Panc1 (cell line): ENCODE measurements at regions not wholly inside any gene's neighbourhood (a gene's known extent, or its start where the extent isn't known, plus 50 kb on each side); places are given as distances from the start of the nearest gene placed in this dataset.

Source experiments
- ATAC-seq: fragments of 200-7000 bp; cut with Tn5 transposase; 2 replicates; pipeline ENCODE4 v1.9.1; 2020; ENCODE audit warnings: mild to moderate bottlenecking, moderate library complexity
- BruUV-seq: library from RNA; stranded (reverse); fragments of 400-500 nt; replicated peaks from 2 replicates; lab custom pipeline; 2021; lab: Mats Ljungman, UMichigan
- CTCF ChIA-PET: fragments of 300-600 bp; sonication (Branson Sonifier 250); formaldehyde crosslinking; loops from one replicate; lab custom pipeline; 2022; ENCODE audit warnings: antibody characterized with exemption; lab: Charles Lee
- POLR2A ChIA-PET: fragments of 300-600 bp; sonication (Branson Sonifier 250); formaldehyde crosslinking; loops from one replicate; lab custom pipeline; 2022; ENCODE audit warnings: antibody characterized with exemption; lab: Charles Lee
- DNase-seq: peaks from one replicate; pipeline ENCODE4 v3.0.0-alpha.2; 2010; ENCODE audit warnings: low read depth, low spot score
- H3K27ac ChIP-seq: 2 replicates; pipeline ENCODE4 v1.5.1; 2011; ENCODE audit warnings: mild to moderate bottlenecking, low read length, inconsistent platforms
- H3K27me3 ChIP-seq: fragments of 200-500 bp; sonication (Bioruptor generic); 2 replicates; pipeline ENCODE4 v1.6.0; 2014; ENCODE audit warnings: low read length, inconsistent platforms; ENCODE audit not compliant: control insufficient read depth, insufficient read depth
- H3K36me3 ChIP-seq: fragments of 200-500 bp; sonication (Bioruptor generic); 2 replicates; pipeline ENCODE4 v1.5.1; 2014; ENCODE audit warnings: inconsistent platforms, mild to moderate bottlenecking, low read length, moderate library complexity; ENCODE audit not compliant: control insufficient read depth, insufficient read depth
- H3K4me1 ChIP-seq: 2 replicates; pipeline ENCODE4 v1.5.1; 2011; ENCODE audit warnings: inconsistent platforms, mild to moderate bottlenecking, low read length, moderate library complexity; ENCODE audit not compliant: control insufficient read depth, insufficient read depth
- H3K4me3 ChIP-seq, 2 experiments: 2 replicates each; pipeline ENCODE4 v1.5.1; 2011 to 2012; ENCODE audit warnings: low read depth in 2 of 2, low read length in 2 of 2, mild to moderate bottlenecking in 2 of 2, inconsistent platforms in 1 of 2, moderate library complexity in 1 of 2
- H3K9me3 ChIP-seq: fragments of 200-500 bp; sonication (Bioruptor generic); 2 replicates; pipeline ENCODE4 v1.5.1; 2014; ENCODE audit warnings: low read depth, mild to moderate bottlenecking, inconsistent platforms, low read length, moderate library complexity; ENCODE audit not compliant: control insufficient read depth, insufficient read depth
- POLR2AphosphoS5 ChIP-seq: IDR thresholded peaks from 2 replicates; pipeline ENCODE4 v1.6.1; 2012; ENCODE audit warnings: mild to moderate bottlenecking, low read depth, low read length, moderate library complexity
- SIN3A ChIP-seq: IDR thresholded peaks from 2 replicates; pipeline ENCODE4 v1.6.1; 2012; ENCODE audit warnings: low read depth, mild to moderate bottlenecking, low read length, moderate library complexity, borderline replicate concordance; ENCODE audit not compliant: insufficient read depth
- TCF7L2 ChIP-seq: IDR thresholded peaks from 2 replicates; pipeline ENCODE4 v1.6.1; 2011; ENCODE audit warnings: mild to moderate bottlenecking, low read depth, low read length, inconsistent platforms
- in situ Hi-C: cut with HindIII; loops from 2 replicates; pipeline ENCODE4 v1.10.0; 2016; ENCODE audit warnings: low sequenced_read_pairs, low pct_unique_long_range_greater_than_20kb
- intact Hi-C: fragments of 100-400 bp; cut with micrococcal nuclease; formaldehyde crosslinking; loops from one replicate; pipeline ENCODE4 v1.10.0; 2022; ENCODE audit not compliant: unreplicated experiment
- TF ChIP-seq, protein P1 (sequence below), 2 experiments: IDR thresholded peaks; 2 replicates each; pipeline ENCODE4 v1.6.1; 2011 to 2012; ENCODE audit warnings: low read depth in 2 of 2, control low read depth in 1 of 2, low read length in 1 of 2, mild to moderate bottlenecking in 1 of 2, moderate library complexity in 1 of 2; ENCODE audit not compliant: insufficient read depth in 1 of 2
- TF ChIP-seq, protein P2 (sequence below): fragments of 450-650 bp; IDR thresholded peaks from 2 replicates; pipeline ENCODE4 v1.5.1; 2017; ENCODE audit warnings: mild to moderate bottlenecking

DNA sequence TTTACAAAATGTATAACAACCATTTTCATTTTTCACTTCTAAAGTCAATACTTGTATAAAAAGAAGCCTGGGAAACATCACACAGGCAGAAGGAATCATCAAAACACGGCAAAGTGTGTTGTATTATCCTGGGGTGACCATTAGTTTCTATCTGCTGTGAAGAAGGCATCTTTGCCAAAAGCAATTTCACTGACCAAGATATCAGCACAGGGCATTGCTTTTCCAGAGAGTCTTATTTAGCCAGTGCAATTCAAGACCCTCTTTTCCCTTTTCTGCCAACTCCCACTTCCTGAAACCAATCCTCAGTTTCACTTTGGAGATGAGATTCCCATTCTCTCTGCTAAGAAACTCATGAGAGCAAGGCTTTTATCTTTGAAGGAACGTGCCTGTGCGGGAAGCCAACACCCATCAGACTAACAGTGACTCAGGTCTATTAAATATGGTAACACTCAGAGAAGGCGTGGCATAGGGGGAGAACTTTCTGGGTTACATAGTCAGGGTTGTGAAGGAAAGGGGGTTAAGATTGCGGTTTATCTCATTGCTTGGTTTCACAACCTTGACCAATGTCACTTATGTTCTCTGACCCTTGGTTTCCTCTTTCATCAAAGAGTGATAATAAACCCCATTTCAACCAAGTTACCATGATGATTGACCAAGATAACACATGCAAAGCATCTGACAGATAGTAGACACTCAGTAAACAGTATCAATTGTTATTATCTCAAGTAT is 666.9 kb upstream of the KLF4 start:
- POLR2A ChIA-PET = no interaction called here
- H3K36me3 ChIP-seq = no peaks in the 10 kb centered on the region
- DNase-seq = no peak
- in situ Hi-C loops (no loop called here), intact Hi-C loops (no loop called here)
- no peak overlapping the region for H3K4me3 ChIP-seq
- no peak overlapping the region for H3K27ac ChIP-seq
- BruUV-seq = no TSS peak
- no peaks in the 10 kb centered on the region for H3K4me1 ChIP-seq
- no peaks in the 10 kb centered on the region for H3K9me3 ChIP-seq
- no peaks in the 10 kb centered on the region for H3K27me3 ChIP-seq
- no peak for ATAC-seq
- TF ChIP-seq, protein P1, sequence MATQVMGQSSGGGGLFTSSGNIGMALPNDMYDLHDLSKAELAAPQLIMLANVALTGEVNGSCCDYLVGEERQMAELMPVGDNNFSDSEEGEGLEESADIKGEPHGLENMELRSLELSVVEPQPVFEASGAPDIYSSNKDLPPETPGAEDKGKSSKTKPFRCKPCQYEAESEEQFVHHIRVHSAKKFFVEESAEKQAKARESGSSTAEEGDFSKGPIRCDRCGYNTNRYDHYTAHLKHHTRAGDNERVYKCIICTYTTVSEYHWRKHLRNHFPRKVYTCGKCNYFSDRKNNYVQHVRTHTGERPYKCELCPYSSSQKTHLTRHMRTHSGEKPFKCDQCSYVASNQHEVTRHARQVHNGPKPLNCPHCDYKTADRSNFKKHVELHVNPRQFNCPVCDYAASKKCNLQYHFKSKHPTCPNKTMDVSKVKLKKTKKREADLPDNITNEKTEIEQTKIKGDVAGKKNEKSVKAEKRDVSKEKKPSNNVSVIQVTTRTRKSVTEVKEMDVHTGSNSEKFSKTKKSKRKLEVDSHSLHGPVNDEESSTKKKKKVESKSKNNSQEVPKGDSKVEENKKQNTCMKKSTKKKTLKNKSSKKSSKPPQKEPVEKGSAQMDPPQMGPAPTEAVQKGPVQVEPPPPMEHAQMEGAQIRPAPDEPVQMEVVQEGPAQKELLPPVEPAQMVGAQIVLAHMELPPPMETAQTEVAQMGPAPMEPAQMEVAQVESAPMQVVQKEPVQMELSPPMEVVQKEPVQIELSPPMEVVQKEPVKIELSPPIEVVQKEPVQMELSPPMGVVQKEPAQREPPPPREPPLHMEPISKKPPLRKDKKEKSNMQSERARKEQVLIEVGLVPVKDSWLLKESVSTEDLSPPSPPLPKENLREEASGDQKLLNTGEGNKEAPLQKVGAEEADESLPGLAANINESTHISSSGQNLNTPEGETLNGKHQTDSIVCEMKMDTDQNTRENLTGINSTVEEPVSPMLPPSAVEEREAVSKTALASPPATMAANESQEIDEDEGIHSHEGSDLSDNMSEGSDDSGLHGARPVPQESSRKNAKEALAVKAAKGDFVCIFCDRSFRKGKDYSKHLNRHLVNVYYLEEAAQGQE (IDR thresholded peaks at IDR 0.05; ENCODE audit: insufficient read depth in 1 of 2, low read depth in 2 of 2, low read length in 1 of 2) = no peak
- TF ChIP-seq POLR2AphosphoS5 (no peak), TCF7L2 (no peak), SIN3A (no peak)
- TF ChIP-seq, protein P2, sequence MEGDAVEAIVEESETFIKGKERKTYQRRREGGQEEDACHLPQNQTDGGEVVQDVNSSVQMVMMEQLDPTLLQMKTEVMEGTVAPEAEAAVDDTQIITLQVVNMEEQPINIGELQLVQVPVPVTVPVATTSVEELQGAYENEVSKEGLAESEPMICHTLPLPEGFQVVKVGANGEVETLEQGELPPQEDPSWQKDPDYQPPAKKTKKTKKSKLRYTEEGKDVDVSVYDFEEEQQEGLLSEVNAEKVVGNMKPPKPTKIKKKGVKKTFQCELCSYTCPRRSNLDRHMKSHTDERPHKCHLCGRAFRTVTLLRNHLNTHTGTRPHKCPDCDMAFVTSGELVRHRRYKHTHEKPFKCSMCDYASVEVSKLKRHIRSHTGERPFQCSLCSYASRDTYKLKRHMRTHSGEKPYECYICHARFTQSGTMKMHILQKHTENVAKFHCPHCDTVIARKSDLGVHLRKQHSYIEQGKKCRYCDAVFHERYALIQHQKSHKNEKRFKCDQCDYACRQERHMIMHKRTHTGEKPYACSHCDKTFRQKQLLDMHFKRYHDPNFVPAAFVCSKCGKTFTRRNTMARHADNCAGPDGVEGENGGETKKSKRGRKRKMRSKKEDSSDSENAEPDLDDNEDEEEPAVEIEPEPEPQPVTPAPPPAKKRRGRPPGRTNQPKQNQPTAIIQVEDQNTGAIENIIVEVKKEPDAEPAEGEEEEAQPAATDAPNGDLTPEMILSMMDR = no peak
- CTCF ChIA-PET = no interaction called here

DNA sequence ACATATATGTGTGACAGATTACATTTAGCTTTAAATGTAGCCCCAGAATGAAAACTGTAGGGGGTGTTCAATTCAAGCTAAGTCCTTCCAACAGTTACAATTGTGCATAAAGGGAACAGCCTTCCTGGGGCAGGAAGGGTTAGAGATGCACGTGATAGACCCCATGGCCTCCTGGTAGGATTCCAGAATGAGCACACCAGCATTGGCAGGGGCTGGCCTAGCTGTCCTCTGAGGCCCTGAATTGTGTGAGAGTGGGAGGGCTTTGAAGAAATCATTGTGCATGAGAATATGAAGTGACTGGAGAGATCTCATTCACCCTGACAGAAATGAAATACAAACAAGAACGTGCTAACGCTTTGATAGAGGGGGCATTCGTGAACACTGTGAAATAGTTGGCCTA is 663.8 kb upstream of the KLF4 start:
- no TSS peak for BruUV-seq
- Histone ChIP-seq H3K9me3 (no peaks in the 10 kb centered on the region), H3K27me3 (no peaks in the 10 kb centered on the region), H3K36me3 (no peaks in the 10 kb centered on the region), H3K27ac (no peak overlapping the region), H3K4me1 (no peaks in the 10 kb centered on the region), H3K4me3 (no peak overlapping the region)
- in situ Hi-C loops (no loop called here), intact Hi-C loops (no loop called here)
- DNase-seq (no peak), ATAC-seq (no peak)
- POLR2A ChIA-PET = no interaction called here
- CTCF ChIA-PET = no interaction called here
- no peak for TF ChIP-seq SIN3A
- no peak for TF ChIP-seq POLR2AphosphoS5
- TF ChIP-seq TCF7L2 = no peak
- TF ChIP-seq, protein P2 = no peak
- TF ChIP-seq, protein P1 (IDR thresholded peaks at IDR 0.05; ENCODE audit: insufficient read depth in 1 of 2, low read depth in 2 of 2, low read length in 1 of 2) = no peak
